ENCODE measurements at regions not wholly inside any gene's neighbourhood (a gene's known extent, or its start where the extent isn't known, plus 50 kb on each side); places are given as distances from the start of the nearest gene placed in this dataset.

DNA sequence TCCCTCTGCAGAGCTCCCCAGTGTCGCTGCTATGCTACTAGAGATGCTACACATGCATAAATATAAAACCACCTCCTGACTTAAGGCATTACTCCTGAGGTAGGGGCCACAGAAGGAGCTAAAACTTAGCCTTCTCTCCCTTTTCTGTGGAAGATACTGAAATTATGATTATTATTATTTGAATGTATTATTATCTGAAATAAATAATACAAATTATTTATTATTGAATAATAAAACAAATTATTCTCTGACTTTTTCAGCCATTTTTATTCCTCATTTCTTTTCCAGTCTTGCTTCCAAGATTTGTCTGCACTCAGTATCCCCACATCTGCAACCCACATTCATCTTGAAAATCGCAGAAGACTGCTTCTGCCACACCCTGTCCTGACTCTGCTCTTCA lies 414.9 kb upstream of the ACO1 start:
- ATAC-seq, result no peak
- SMC1A ChIA-PET (ENCODE audit: uncharacterized antibody, unreplicated experiment), result no interaction called here
- Histone ChIP-seq H3K27ac (ENCODE audit: control insufficient read depth, insufficient read depth) (no peak overlapping the region), H3K79me2 (ENCODE audit: control insufficient read depth, insufficient read depth, low read length) (no peaks in the 10 kb centered on the region), H3K27me3 (replicated peaks in 1 of 2; ENCODE audit: control insufficient read depth in 2 of 2, insufficient read depth in 2 of 2, low read length in 1 of 2) (no peaks in the 10 kb centered on the region), H3K9ac (ENCODE audit: control insufficient read depth, insufficient read depth, low read length) (no peak overlapping the region), H3K36me3 (ENCODE audit: control insufficient read depth in 2 of 2, insufficient read depth in 2 of 2, low read length in 1 of 2) (no peaks in the 10 kb centered on the region), H4K20me1 (ENCODE audit: control insufficient read depth, insufficient read depth) (no peaks in the 10 kb centered on the region), H2AFZ (ENCODE audit: control insufficient read depth, low read depth, low read length) (no peak overlapping the region), H3K4me3 (no peak overlapping the region), H3K4me1 (ENCODE audit: control insufficient read depth, insufficient read depth, low read length) (no peaks in the 10 kb centered on the region), H3K9me3 (replicated peaks; ENCODE audit: control insufficient read depth, insufficient read depth, low read length) (no peaks in the 10 kb centered on the region), H3K4me2 (ENCODE audit: control insufficient read depth, insufficient read depth) (no peak overlapping the region)
- no peak for DNase-seq (ENCODE audit: low read depth, low spot score)
- CTCF ChIA-PET, result no interaction called here
- no peak for FAIRE-seq
- POLR2A ChIA-PET, result no interaction called here
- in situ Hi-C loops (cut with MboI) (no loop called here), intact Hi-C loops (cut with micrococcal nuclease; ENCODE audit: unreplicated experiment) (no loop called here)
- RAD21 ChIA-PET (ENCODE audit: unreplicated experiment), result no interaction called here
- TF ChIP-seq, protein P1, sequence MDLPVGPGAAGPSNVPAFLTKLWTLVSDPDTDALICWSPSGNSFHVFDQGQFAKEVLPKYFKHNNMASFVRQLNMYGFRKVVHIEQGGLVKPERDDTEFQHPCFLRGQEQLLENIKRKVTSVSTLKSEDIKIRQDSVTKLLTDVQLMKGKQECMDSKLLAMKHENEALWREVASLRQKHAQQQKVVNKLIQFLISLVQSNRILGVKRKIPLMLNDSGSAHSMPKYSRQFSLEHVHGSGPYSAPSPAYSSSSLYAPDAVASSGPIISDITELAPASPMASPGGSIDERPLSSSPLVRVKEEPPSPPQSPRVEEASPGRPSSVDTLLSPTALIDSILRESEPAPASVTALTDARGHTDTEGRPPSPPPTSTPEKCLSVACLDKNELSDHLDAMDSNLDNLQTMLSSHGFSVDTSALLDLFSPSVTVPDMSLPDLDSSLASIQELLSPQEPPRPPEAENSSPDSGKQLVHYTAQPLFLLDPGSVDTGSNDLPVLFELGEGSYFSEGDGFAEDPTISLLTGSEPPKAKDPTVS (IDR thresholded peaks at IDR 0.05; ENCODE audit: low read depth, low read length), result no peak
- no peak for TF ChIP-seq SREBF1 (IDR thresholded peaks at IDR 0.05; ENCODE audit: low read length)
- no peak for TF ChIP-seq RB1 (IDR thresholded peaks at IDR 0.05; ENCODE audit: borderline replicate concordance)
- no peak for TF ChIP-seq IKZF2 (IDR thresholded peaks at IDR 0.05)
- no peak for TF ChIP-seq KDM1A (IDR thresholded peaks at IDR 0.05; ENCODE audit: borderline replicate concordance)
- TF ChIP-seq, protein P2, sequence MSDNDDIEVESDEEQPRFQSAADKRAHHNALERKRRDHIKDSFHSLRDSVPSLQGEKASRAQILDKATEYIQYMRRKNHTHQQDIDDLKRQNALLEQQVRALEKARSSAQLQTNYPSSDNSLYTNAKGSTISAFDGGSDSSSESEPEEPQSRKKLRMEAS (IDR thresholded peaks at IDR 0.05; ENCODE audit: low read depth, low read length), result no peak
- TF ChIP-seq RFX5 (IDR thresholded peaks at IDR 0.05; ENCODE audit: low read depth, low read length), result no peak
- no peak for TF ChIP-seq YBX1 (IDR thresholded peaks at IDR 0.05)
- TF ChIP-seq, protein P3, sequence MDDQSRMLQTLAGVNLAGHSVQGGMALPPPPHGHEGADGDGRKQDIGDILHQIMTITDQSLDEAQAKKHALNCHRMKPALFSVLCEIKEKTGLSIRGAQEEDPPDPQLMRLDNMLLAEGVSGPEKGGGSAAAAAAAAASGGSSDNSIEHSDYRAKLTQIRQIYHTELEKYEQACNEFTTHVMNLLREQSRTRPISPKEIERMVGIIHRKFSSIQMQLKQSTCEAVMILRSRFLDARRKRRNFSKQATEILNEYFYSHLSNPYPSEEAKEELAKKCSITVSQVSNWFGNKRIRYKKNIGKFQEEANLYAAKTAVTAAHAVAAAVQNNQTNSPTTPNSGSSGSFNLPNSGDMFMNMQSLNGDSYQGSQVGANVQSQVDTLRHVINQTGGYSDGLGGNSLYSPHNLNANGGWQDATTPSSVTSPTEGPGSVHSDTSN (IDR thresholded peaks at IDR 0.05; ENCODE audit: insufficient replicate concordance, low read depth, low read length), result no peak
- no peak for TF ChIP-seq BHLHE40 (IDR thresholded peaks at IDR 0.05; ENCODE audit: borderline replicate concordance in 1 of 2, low read depth in 2 of 2, low read length in 1 of 2)
- no TSS peak for BruUV-seq (replicated peaks)
- WGBS (ENCODE audit: insufficient coverage, insufficient replicate concordance, low lambda C conversion rate, missing lambda C conversion rate), result 2% methylated on average over 2 of the region's 2 CpGs
